Endodermal cell (in vitro differentiated cells): ENCODE measurements at regions not wholly inside any gene's neighbourhood (a gene's known extent, or its start where the extent isn't known, plus 50 kb on each side); places are given as distances from the start of the nearest gene placed in this dataset.

ENCODE experiments used
- DNase-seq: peaks from one replicate; pipeline ENCODE4 v3.0.0-alpha.2; 2017
- H3K27ac ChIP-seq: 2 replicates; pipeline ENCODE4 v1.5.1; 2013; ENCODE audit warnings: mild to moderate bottlenecking, low read depth, low read length, moderate library complexity
- H3K27me3 ChIP-seq: 2 replicates; pipeline ENCODE4 v1.6.1; 2013; ENCODE audit warnings: mild to moderate bottlenecking, low read length, moderate library complexity; ENCODE audit not compliant: insufficient read depth, control insufficient read depth, poor library complexity, severe bottlenecking
- H3K36me3 ChIP-seq: 2 replicates; pipeline ENCODE4 v1.7.0; 2013; ENCODE audit warnings: mild to moderate bottlenecking, low read length, moderate library complexity; ENCODE audit not compliant: control insufficient read depth, insufficient read depth
- H3K4me1 ChIP-seq: one replicate; pipeline ENCODE4 v1.7.0; 2013; ENCODE audit warnings: low read length; ENCODE audit not compliant: control insufficient read depth, insufficient read depth
- H3K4me3 ChIP-seq: 2 replicates; pipeline ENCODE4 v1.5.1; 2013; ENCODE audit warnings: mild to moderate bottlenecking, low read length, moderate library complexity
- H3K9ac ChIP-seq: 2 replicates; pipeline ENCODE4 v1.6.1; 2013; ENCODE audit warnings: mild to moderate bottlenecking, low read length, moderate library complexity; ENCODE audit not compliant: poor library complexity, severe bottlenecking; ENCODE audit errors: extremely low read depth
- H3K9me3 ChIP-seq: 2 replicates; pipeline ENCODE4 v1.6.1; 2013; ENCODE audit warnings: mild to moderate bottlenecking, low read length, moderate library complexity; ENCODE audit not compliant: control insufficient read depth
- H3K27ac Mint-ChIP-seq: 2 replicates; pipeline ENCODE4 v1.8.0; 2020; ENCODE audit warnings: mixed read lengths
- H3K27me3 Mint-ChIP-seq: 2 replicates; pipeline ENCODE4 v1.8.0; 2021; ENCODE audit warnings: mild to moderate bottlenecking, mixed read lengths; ENCODE audit not compliant: insufficient read depth
- H3K36me3 Mint-ChIP-seq: 2 replicates; pipeline ENCODE4 v1.8.0; 2020; ENCODE audit warnings: low read depth, mixed read lengths
- H3K4me1 Mint-ChIP-seq: 2 replicates; pipeline ENCODE4 v1.8.0; 2020; ENCODE audit warnings: mixed read lengths
- H3K4me3 Mint-ChIP-seq: 2 replicates; pipeline ENCODE4 v1.8.0; 2020; ENCODE audit warnings: mild to moderate bottlenecking, moderate library complexity, mixed read lengths
- H3K9me3 Mint-ChIP-seq: 2 replicates; pipeline ENCODE4 v1.8.0; 2020; ENCODE audit warnings: mild to moderate bottlenecking, mixed read lengths
- WGBS, 2 experiments: methylation state at CpG; one replicate each; pipeline versions ENCODE4 v1.1.5 to v1.1.7; 2013; ENCODE audit warnings: missing lambda C conversion rate in 2 of 2, mixed read lengths in 1 of 2; ENCODE audit not compliant: insufficient coverage in 1 of 2, insufficient read length in 1 of 2; 5-methylcytosine and 5-hydroxymethylcytosine counted together
- TF ChIP-seq, protein P1 (sequence below): fragments of 200-600 bp; sonication (generic); conservative IDR thresholded peaks from 2 replicates; pipeline ENCODE4 v1.5.0; 2021; ENCODE audit warnings: antibody characterized with exemption, mild to moderate bottlenecking

DNA sequence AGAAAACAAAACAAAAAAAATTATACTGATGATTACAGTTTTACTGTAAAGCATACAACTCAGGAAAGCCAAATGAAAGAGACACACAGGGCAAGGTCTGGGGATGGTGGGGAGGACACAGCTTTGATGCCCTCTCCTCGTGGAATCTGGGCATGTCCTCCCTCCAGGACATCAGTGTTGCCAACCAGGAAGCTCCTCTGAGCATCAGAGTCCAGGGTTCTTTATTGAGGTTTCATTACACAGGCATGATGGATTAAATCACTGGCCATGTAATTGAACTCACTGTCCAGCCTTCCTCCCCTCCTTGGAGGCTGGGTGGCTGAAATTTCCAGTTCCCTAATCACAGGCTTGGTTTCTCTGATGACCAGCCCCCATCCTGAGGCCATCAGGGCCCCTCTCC is 89.6 kb upstream of the MIER3 start:
- no peaks in the 10 kb centered on the region for H3K36me3 Mint-ChIP-seq
- H3K27me3 ChIP-seq = no peaks in the 10 kb centered on the region
- no peak overlapping the region for H3K4me3 ChIP-seq
- H3K4me3 Mint-ChIP-seq = no peak overlapping the region
- no peak overlapping the region for H3K27ac ChIP-seq
- H3K9ac ChIP-seq = no peak overlapping the region
- H3K36me3 ChIP-seq = no peaks in the 10 kb centered on the region
- TF ChIP-seq, protein P1, sequence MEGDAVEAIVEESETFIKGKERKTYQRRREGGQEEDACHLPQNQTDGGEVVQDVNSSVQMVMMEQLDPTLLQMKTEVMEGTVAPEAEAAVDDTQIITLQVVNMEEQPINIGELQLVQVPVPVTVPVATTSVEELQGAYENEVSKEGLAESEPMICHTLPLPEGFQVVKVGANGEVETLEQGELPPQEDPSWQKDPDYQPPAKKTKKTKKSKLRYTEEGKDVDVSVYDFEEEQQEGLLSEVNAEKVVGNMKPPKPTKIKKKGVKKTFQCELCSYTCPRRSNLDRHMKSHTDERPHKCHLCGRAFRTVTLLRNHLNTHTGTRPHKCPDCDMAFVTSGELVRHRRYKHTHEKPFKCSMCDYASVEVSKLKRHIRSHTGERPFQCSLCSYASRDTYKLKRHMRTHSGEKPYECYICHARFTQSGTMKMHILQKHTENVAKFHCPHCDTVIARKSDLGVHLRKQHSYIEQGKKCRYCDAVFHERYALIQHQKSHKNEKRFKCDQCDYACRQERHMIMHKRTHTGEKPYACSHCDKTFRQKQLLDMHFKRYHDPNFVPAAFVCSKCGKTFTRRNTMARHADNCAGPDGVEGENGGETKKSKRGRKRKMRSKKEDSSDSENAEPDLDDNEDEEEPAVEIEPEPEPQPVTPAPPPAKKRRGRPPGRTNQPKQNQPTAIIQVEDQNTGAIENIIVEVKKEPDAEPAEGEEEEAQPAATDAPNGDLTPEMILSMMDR = no peak
- no peak overlapping the region for H3K27ac Mint-ChIP-seq
- H3K4me1 Mint-ChIP-seq = peaks cover 5% of the 10 kb centered on the region
- WGBS, 2 experiments = 88% methylated on average over 1 of the region's 1 CpG
- no peaks in the 10 kb centered on the region for H3K9me3 ChIP-seq
- no peaks in the 10 kb centered on the region for H3K4me1 ChIP-seq
- no peak for DNase-seq
- H3K27me3 Mint-ChIP-seq = no peaks in the 10 kb centered on the region
- H3K9me3 Mint-ChIP-seq = no peaks in the 10 kb centered on the region

GRCh38 chr5:57042524-57042931 is 90.6 kb upstream of the MIER3 start:
- Mint-ChIP-seq H3K36me3 (no peaks in the 10 kb centered on the region), H3K4me3 (no peak overlapping the region), H3K9me3 (no peaks in the 10 kb centered on the region), H3K27ac (no peak overlapping the region), H3K4me1 (peaks cover 9% of the 10 kb centered on the region), H3K27me3 (no peaks in the 10 kb centered on the region)
- DNase-seq = peak; percentile 70
- Histone ChIP-seq H3K4me1 (no peaks in the 10 kb centered on the region), H3K9me3 (no peaks in the 10 kb centered on the region), H3K27me3 (no peaks in the 10 kb centered on the region), H3K9ac (no peak overlapping the region), H3K27ac (no peak overlapping the region), H3K4me3 (no peak overlapping the region), H3K36me3 (no peaks in the 10 kb centered on the region)
- WGBS, 2 experiments = 92% methylated on average over 3 of the region's 3 CpGs; no CpG with 5 or more reads in 1 of the 2 experiments
- TF ChIP-seq, protein P1 = no peak

GRCh38 chr5:57054135-57054534 is 102.2 kb upstream of the MIER3 start:
- Mint-ChIP-seq H3K27ac (no peak overlapping the region), H3K9me3 (peaks cover 4% of the 10 kb centered on the region), H3K36me3 (no peaks in the 10 kb centered on the region), H3K4me3 (no peak overlapping the region), H3K4me1 (peaks cover 4% of the 10 kb centered on the region), H3K27me3 (peaks cover 3% of the 10 kb centered on the region)
- no peak for DNase-seq
- TF ChIP-seq, protein P1 = no peak
- Histone ChIP-seq H3K36me3 (no peaks in the 10 kb centered on the region), H3K27ac (no peak overlapping the region), H3K27me3 (no peaks in the 10 kb centered on the region), H3K4me3 (no peak overlapping the region), H3K9me3 (no peaks in the 10 kb centered on the region), H3K4me1 (no peaks in the 10 kb centered on the region), H3K9ac (no peak overlapping the region)
